ENCODE measurements at regions not wholly inside any gene's neighbourhood (a gene's known extent, or its start where the extent isn't known, plus 50 kb on each side); places are given as distances from the start of the nearest gene placed in this dataset.

- no peak for ATAC-seq
- H3K27ac Mint-ChIP-seq: no peak overlapping the region
- no peaks in the 10 kb centered on the region for H3K9me3 Mint-ChIP-seq
- H3K27me3 Mint-ChIP-seq: peaks cover 22% of the 10 kb centered on the region
- no peaks in the 10 kb centered on the region for H3K4me1 Mint-ChIP-seq
- H3K36me3 Mint-ChIP-seq: no peaks in the 10 kb centered on the region
- no peak overlapping the region for H3K4me3 Mint-ChIP-seq
Observed at GRCh38 chr11:70497536-70498075, 99.3 kb downstream of the CTTN start.

DNA sequence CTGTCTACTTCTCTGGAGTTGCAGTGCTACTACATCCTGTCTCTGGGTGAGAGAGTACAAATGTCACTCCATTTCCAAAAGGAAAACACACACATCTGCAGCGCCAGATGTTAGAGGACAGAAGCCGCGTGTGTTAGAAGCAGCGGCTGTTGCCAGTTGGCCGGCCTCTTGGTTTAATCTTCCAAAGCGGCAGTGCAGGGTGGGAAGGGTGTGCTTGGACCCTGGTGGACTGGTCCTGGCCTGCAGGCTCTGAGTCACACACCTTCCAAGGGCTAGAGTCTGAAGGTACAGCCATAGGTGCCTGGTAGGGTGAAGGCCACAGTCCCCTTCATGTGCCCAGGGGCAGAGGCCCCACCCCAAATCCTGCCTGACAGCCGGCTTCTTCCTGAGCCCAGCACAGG, 99.8 kb downstream of the CTTN start:
- H3K4me3 Mint-ChIP-seq: no peak overlapping the region
- H3K4me1 Mint-ChIP-seq: no peaks in the 10 kb centered on the region
- H3K27ac Mint-ChIP-seq: no peak overlapping the region
- no peaks in the 10 kb centered on the region for H3K36me3 Mint-ChIP-seq
- no peak for ATAC-seq
- H3K9me3 Mint-ChIP-seq: no peaks in the 10 kb centered on the region
- H3K27me3 Mint-ChIP-seq: peaks cover 22% of the 10 kb centered on the region

DNA sequence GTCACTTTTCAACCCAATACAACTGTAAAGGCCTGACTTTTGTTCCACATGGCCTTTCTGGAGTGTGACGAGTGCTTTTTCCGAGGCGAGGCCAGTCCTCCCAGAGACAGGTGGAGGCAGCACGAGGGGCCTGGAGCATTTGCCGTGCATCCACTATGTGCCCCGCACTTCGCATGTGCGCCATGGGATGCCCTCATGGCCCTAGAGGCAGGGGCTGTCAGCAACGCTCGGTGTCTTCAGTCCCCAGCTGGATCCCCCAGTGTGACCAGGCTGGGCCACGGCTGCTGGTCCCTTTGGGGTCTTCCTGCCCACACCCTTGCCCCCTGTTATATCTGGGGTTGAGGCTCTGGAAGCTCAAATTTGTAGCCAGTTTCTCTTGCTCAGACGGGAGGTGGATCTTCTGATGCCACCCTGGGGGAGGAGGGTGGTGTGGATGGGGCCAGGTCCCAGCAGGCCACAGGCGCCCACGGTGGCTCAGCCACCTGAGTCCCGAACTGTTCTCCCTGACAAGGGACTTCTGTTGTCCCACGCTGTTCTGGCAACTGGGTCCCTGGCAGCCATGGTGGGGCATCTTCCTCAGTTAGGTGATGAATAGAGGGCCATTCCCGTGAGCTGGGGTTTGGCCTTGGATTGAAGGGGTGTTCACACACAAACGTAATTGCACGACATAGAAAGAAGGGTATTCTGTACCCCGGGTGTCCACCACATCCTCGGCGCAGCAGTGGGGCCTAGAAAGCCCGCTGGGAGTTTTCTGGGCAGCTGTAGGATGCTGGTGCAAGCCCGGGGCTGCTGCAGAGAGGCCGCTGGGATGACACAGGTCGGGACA, 100.9 kb downstream of the CTTN start:
- Mint-ChIP-seq H3K9me3 (no peaks in the 10 kb centered on the region), H3K27ac (no peak overlapping the region), H3K4me3 (no peak overlapping the region)

GRCh38 chr11:70500076-70500847, 101.9 kb downstream of the CTTN start:
- Mint-ChIP-seq H3K27ac (no peak overlapping the region), H3K27me3 (peaks cover 38% of the 10 kb centered on the region), H3K4me1 (no peaks in the 10 kb centered on the region), H3K4me3 (no peak overlapping the region), H3K36me3 (no peaks in the 10 kb centered on the region), H3K9me3 (no peaks in the 10 kb centered on the region)
- no peak for ATAC-seq

More for the DNA sequence above, 100.9 kb downstream of the CTTN start:
- Mint-ChIP-seq H3K36me3 (no peaks in the 10 kb centered on the region), H3K4me1 (no peaks in the 10 kb centered on the region), H3K27me3 (peaks cover 28% of the 10 kb centered on the region)
- ATAC-seq: no peak

DNA sequence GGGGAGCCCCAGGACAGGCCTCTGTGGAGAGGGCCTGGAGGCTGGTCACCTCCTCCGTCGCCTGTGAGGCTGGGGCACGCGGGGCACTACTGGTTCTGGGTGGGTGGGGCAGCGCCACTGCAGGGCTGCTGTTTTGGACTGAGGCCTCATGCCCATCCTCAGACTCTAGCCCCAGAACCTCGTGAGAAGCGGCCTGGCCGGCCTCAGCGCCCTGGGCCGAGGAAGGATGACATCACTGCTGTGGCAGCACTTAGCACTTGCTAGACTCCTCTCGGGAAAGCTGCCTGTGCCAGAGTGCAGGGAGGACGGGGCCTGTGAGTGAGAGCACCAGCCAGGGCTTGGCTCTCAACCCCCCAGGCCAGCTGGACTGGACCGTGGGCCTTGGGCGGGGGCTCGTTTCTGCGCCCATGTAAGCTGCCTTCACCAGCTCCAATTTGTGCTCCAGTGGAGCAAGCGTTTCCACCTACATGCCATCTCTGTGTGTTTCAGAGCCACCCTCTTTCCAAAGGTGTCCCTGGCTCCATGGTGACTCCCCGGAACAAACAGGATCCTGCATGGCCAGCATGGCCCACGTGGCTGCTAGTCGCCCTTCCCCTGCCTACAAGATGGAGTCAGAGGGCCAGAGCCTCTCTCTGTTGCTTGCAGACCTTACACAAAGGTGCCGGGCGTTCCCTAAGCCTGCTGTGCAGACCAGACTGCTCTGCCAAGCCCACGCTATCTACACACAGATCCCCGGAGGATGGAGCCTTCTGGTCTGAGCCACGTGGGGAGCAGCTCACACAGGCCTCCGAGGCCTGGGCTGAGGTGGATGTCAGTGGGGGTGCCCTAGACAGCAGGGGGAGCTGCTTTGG, 102.9 kb downstream of the CTTN start:
- Mint-ChIP-seq H3K27ac (no peak overlapping the region), H3K9me3 (no peaks in the 10 kb centered on the region), H3K4me1 (no peaks in the 10 kb centered on the region), H3K4me3 (no peak overlapping the region), H3K36me3 (no peaks in the 10 kb centered on the region), H3K27me3 (peaks cover 44% of the 10 kb centered on the region)
- no peak for ATAC-seq

DNA sequence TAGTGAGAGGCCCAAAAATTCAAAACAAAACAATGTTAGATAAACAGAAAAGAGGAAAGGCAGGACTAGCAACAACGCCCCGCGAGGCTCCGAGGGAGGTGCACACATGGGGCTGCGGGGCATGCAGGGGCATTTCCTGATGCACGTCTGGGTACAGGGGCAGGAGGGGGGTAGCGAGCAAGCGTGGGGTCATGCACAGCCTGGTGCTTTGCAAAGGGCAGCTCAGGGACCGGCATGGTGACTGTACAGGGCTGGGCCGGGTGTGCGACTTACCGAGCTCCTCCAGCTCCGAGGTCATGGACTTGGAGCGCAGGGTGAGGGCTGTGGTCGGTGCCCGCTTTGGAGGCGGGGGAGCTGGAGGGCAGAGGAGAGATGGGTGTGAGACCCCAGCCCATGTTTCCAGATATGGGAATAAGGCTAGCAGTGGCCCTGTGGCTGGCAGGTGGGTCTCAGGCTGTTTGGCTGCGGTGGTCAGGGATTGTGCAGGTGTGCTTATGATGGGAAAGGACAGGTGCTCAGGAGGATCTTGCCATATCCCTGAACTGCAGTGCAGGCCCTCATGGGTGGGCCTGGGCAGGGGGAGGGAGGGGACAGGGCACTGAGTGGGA, 103.7 kb downstream of the CTTN start:
- Mint-ChIP-seq H3K27me3 (peaks cover 44% of the 10 kb centered on the region), H3K27ac (no peak overlapping the region), H3K36me3 (no peaks in the 10 kb centered on the region), H3K4me3 (no peak overlapping the region), H3K9me3 (no peaks in the 10 kb centered on the region), H3K4me1 (no peaks in the 10 kb centered on the region)
- no peak for ATAC-seq

DNA sequence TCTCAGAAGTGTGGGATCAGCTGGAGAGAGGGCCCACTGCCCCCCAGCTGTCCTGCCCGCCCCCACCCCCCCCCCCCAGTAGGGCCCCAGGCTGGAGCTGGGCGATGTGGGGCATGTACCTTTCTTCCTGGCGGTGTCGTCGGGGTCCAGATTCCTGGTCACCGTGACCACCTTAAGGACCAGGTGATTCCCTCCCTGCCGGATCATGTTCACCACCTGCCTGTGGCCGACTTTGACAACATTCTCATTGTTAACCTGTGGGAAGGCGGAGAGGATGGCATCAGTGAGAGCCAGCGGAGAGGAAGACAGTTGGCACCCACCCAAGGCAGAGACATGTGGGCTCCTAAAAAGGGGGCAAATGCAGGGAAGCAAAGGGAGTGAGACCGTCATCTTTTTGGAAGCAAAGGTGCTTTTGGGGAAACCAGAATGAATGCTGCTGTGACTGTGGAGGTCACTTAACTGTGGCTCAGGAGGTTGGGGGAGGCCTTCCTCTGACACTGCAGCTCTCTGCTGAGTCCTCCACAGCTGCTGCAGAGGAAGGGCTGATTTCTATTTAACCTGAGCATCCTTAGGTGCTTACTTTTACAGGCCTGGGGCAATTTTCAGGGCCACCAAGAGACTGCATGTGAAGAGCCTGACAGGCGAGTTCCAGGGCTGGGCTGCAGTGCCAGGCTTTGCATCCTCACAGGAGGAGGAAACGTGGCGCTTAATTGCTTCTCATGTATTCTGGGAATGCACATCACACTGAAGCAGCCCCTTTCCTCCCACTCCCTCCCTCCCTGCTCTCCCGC, 104.5 kb downstream of the CTTN start:
- H3K4me1 Mint-ChIP-seq: no peaks in the 10 kb centered on the region
- no peaks in the 10 kb centered on the region for H3K9me3 Mint-ChIP-seq
- peaks cover 44% of the 10 kb centered on the region for H3K27me3 Mint-ChIP-seq
- ATAC-seq: no peak
- H3K27ac Mint-ChIP-seq: no peak overlapping the region
- H3K36me3 Mint-ChIP-seq: no peaks in the 10 kb centered on the region
- H3K4me3 Mint-ChIP-seq: no peak overlapping the region

DNA sequence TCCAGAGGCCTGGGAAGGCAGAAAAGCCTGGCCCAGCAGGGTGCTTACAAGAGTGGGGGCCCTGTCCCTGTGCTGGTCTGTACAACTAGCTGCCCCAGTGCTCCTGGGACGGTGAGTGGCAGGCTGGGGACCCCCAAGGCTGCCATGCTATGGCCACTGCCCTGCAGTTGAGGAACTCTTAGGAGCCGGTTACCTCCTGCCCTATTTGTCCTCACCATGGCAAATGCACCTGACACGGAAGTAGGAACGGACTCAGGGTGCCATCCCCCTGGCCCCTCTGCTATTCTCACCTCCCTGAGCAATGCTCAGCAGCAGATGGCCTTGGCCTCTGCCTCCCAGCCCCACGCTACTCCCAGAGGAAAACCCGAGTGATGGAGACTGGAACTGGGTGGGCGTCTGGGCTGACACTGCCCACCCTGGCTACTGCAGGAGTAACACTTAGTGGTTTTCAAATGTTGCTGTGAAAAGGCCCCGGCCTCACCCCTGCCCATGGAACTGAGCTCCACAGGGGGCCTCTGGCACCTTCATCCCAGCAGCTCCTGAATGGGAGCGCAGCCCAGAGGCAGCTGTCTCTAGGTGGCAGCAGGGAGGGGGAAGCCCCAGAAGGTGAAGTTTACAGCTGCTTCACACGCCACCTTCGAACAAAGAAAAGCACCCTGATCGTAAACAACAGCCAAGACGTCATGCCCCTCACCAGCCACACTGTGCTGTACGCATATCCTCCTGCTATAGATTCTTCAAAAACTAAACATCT, 105.3 kb downstream of the CTTN start:
- no peak for ATAC-seq
- H3K27me3 Mint-ChIP-seq: peaks cover 44% of the 10 kb centered on the region
- no peaks in the 10 kb centered on the region for H3K9me3 Mint-ChIP-seq
- no peak overlapping the region for H3K27ac Mint-ChIP-seq
- H3K4me3 Mint-ChIP-seq: no peak overlapping the region
- no peaks in the 10 kb centered on the region for H3K4me1 Mint-ChIP-seq
- H3K36me3 Mint-ChIP-seq: no peaks in the 10 kb centered on the region

DNA sequence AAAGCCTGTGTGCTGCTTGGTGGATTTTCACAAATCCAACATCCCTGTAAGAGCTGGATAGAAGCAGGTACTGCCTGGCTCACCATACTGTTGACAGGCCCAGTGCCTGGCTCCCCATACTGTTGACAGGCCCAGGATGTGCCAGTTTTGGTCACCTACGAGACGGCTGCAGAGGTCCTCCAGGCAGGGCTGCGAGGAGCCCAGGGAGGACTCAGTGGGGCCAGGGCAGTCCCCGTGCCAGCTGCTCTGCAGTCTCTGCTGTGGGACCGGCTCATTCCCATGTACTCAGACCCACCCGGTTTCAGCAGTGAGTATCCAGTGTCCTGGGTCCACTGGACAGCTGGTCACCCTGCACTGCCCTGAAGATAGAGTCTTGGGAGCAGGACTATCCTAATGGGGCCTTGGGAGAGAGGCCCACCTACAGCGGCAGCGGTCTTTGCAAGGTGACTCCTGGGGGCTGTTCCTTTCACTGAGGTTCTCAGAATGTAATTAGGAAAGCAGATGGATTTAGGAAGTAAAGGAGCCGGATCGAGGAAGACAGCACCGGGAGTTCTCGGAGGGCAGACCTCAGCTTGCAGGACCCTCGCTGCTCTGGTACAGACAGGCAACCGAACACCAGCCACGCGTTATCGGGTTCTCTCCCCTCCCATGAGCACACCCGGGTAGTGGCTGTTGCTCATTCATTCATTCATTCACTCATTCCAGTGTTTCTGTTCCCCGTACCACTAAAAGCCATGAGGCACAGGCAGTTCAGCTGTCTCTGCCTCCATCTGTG, 106.1 kb downstream of the CTTN start:
- Mint-ChIP-seq H3K4me3 (no peak overlapping the region), H3K27me3 (peaks cover 36% of the 10 kb centered on the region), H3K9me3 (no peaks in the 10 kb centered on the region), H3K36me3 (no peaks in the 10 kb centered on the region), H3K27ac (no peak overlapping the region), H3K4me1 (no peaks in the 10 kb centered on the region)
- ATAC-seq: no peak

DNA sequence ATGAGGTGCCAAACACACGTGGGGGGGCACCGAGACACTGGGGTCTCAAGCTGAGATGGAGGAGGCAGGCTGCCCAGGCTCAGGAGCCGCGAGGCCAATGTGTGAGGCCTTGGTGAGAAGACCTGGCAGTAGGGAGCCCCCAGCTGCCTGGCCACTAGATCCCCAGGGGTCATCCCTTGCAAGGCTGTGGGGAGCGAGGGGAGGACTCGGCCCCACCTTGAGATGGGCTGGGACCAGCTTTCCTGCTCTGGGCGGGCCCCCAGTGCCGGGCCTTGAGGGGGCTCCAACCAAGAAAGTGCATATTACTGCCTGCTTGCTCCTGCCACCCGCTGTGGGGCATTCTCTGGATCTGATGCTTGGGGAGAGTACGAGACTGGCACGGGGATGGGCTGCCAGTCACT, 107.0 kb downstream of the CTTN start:
- Mint-ChIP-seq H3K4me3 (no peak overlapping the region), H3K36me3 (no peaks in the 10 kb centered on the region), H3K9me3 (no peaks in the 10 kb centered on the region), H3K27me3 (peaks cover 31% of the 10 kb centered on the region), H3K4me1 (no peaks in the 10 kb centered on the region), H3K27ac (no peak overlapping the region)
- no peak for ATAC-seq

GRCh38 chr11:70505761-70506657, 107.7 kb downstream of the CTTN start:
- Mint-ChIP-seq H3K4me1 (no peaks in the 10 kb centered on the region), H3K27me3 (peaks cover 31% of the 10 kb centered on the region), H3K27ac (no peak overlapping the region), H3K4me3 (no peak overlapping the region), H3K9me3 (peaks cover 5% of the 10 kb centered on the region), H3K36me3 (no peaks in the 10 kb centered on the region)
- ATAC-seq: no peak

DNA sequence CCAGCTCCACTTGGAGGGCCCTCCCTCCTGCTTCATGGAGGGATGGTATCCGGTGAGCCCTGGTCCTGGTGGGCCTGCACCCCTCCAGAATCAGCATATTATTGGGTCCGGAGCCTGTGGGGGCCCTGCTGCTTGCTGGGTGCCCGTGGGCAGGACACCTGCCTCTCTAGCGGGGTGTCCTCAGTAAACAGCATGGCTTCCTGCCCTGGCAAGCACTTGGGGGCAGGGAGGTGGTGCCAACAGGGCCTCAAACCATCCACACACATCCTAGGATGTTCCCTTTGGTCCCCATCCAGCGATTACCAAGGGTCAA, 108.3 kb downstream of the CTTN start:
- Mint-ChIP-seq H3K27me3 (peaks cover 30% of the 10 kb centered on the region), H3K4me1 (no peaks in the 10 kb centered on the region), H3K4me3 (no peak overlapping the region), H3K9me3 (peaks cover 7% of the 10 kb centered on the region), H3K27ac (no peak overlapping the region), H3K36me3 (no peaks in the 10 kb centered on the region)
- ATAC-seq: no peak

All from stimulated activated memory B cell treated with anti-CD40 and anti-IgM and Interleukin-4, amounts not matched to agents 10 μg/mL and 1 μg/mL and 100 μg/mL, for 72 hours (primary cell).